HEK293 (cell line): ENCODE measurements at regions not wholly inside any gene's neighbourhood (a gene's known extent, or its start where the extent isn't known, plus 50 kb on each side); places are given as distances from the start of the nearest gene placed in this dataset.
A peak's percentile ranks its signal among the peaks of the same experiment; 100 is the strongest.
"Not testable (repeated sequence)": the region's sequence is repeated elsewhere in the genome, so short reads cannot be mapped to it uniquely, and the experiment has no call there.

ENCODE experiments used
- CTCF ChIA-PET: fragments of 350-600 bp; formaldehyde crosslinking; extraction: SDS; loops from one replicate; lab custom pipeline; 2021; ENCODE audit warnings: antibody characterized with exemption; lab: Yijun Ruan, JAX
- POLR2A ChIA-PET: fragments of 300-600 bp; formaldehyde crosslinking; extraction: SDS; loops from one replicate; lab custom pipeline; 2020; ENCODE audit warnings: antibody characterized with exemption, inconsistent platforms; lab: Yijun Ruan, JAX
- H3K27ac ChIP-seq: fragments of 200-500 bp; sonication (Bioruptor generic); 2 replicates; pipeline ENCODE4 v1.5.1; 2014; ENCODE audit warnings: low read depth, low read length, control low read depth, inconsistent platforms; ENCODE audit errors: extremely low read depth
- H3K36me3 ChIP-seq, 2 experiments: fragments of 200-500 bp in 1 of 2; sonication (Bioruptor generic) in 1 of 2; 1 replicate in 1 of 2; 2 replicates in 1 of 2; pipeline ENCODE4 v1.5.1; 2014 to 2017; ENCODE audit warnings: inconsistent platforms in 2 of 2, low read length in 2 of 2; ENCODE audit not compliant: control insufficient read depth in 2 of 2, insufficient read depth in 1 of 2
- H3K4me1 ChIP-seq: fragments of 200-500 bp; sonication (Bioruptor generic); 2 replicates; pipeline ENCODE4 v1.5.1; 2014; ENCODE audit warnings: mild to moderate bottlenecking, low read length, inconsistent platforms; ENCODE audit not compliant: control insufficient read depth, insufficient read depth
- H3K4me3 ChIP-seq: 2 replicates; pipeline ENCODE4 v1.5.1; 2011; ENCODE audit warnings: low read depth, mild to moderate bottlenecking, control low read depth, low read length, moderate library complexity
- H3K9me3 ChIP-seq: fragments of 200-500 bp; sonication (Bioruptor generic); 2 replicates; pipeline ENCODE4 v1.5.1; 2014; ENCODE audit warnings: low read depth, low read length, inconsistent platforms; ENCODE audit not compliant: control insufficient read depth, insufficient read depth
- FEZF1 ChIP-seq: fragments of 450-650 bp; formaldehyde crosslinking; IDR thresholded peaks from 2 replicates; pipeline ENCODE4 v1.5.1; 2016; ENCODE audit warnings: missing biosample characterization, missing genetic modification characterization
- GFI1B ChIP-seq: fragments of 450-650 bp; formaldehyde crosslinking; IDR thresholded peaks from 2 replicates; pipeline ENCODE4 v1.5.1; 2016; ENCODE audit warnings: missing biosample characterization, missing genetic modification characterization
- HOXA7 ChIP-seq: sonication (generic); formaldehyde crosslinking; IDR thresholded peaks from 2 replicates; pipeline ENCODE4 v1.8.1; 2022; ENCODE audit warnings: missing genetic modification reagents, borderline replicate concordance
- KLF9 ChIP-seq: fragments of 450-650 bp; formaldehyde crosslinking; IDR thresholded peaks from 2 replicates; pipeline ENCODE4 v1.5.1; 2016; ENCODE audit warnings: missing biosample characterization, missing genetic modification characterization, low read depth
- TCF7L2 ChIP-seq: IDR thresholded peaks from 2 replicates; pipeline ENCODE4 v1.6.1; 2011; ENCODE audit warnings: low read depth, mild to moderate bottlenecking, inconsistent platforms, low read length, moderate library complexity, borderline replicate concordance
- TRIM28 ChIP-seq: IDR thresholded peaks from 2 replicates; pipeline ENCODE4 v1.6.1; 2011; ENCODE audit warnings: low read length, control low read depth, borderline replicate concordance
- ZEB2 ChIP-seq: fragments of 450-650 bp; formaldehyde crosslinking; IDR thresholded peaks from 2 replicates; pipeline ENCODE4 v1.5.1; 2016; ENCODE audit warnings: missing biosample characterization, missing genetic modification characterization
- ZFP3 ChIP-seq: fragments of 450-650 bp; formaldehyde crosslinking; IDR thresholded peaks from 2 replicates; pipeline ENCODE4 v1.5.1; 2016; ENCODE audit warnings: low read depth, missing biosample characterization, missing genetic modification characterization
- ZNF112 ChIP-seq: fragments of 450-650 bp; formaldehyde crosslinking; IDR thresholded peaks from 2 replicates; pipeline ENCODE4 v1.5.0; 2017; ENCODE audit warnings: missing biosample characterization, missing genetic modification characterization
- ZNF184 ChIP-seq: fragments of 450-650 bp; IDR thresholded peaks from 2 replicates; pipeline ENCODE4 v1.5.1; 2018; ENCODE audit warnings: missing biosample characterization, mild to moderate bottlenecking, missing genetic modification characterization
- ZNF223 ChIP-seq: fragments of 450-650 bp; formaldehyde crosslinking; IDR thresholded peaks from 2 replicates; pipeline ENCODE4 v1.5.1; 2016; ENCODE audit warnings: missing biosample characterization, missing genetic modification characterization
- ZNF239 ChIP-seq: fragments of 450-650 bp; formaldehyde crosslinking; IDR thresholded peaks from 2 replicates; pipeline ENCODE4 v1.5.1; 2016; ENCODE audit warnings: missing biosample characterization, missing genetic modification characterization
- ZNF366 ChIP-seq: fragments of 450-650 bp; formaldehyde crosslinking; conservative IDR thresholded peaks from 2 replicates; pipeline ENCODE4 v1.5.1; 2016; ENCODE audit warnings: missing biosample characterization, missing genetic modification characterization
- ZNF596 ChIP-seq: fragments of 450-650 bp; IDR thresholded peaks from 2 replicates; pipeline ENCODE4 v1.5.0; 2018; ENCODE audit warnings: missing biosample characterization, mild to moderate bottlenecking, missing genetic modification characterization, moderate library complexity
- ZNF623 ChIP-seq: fragments of 450-650 bp; formaldehyde crosslinking; IDR thresholded peaks from 2 replicates; pipeline ENCODE4 v1.5.1; 2016; ENCODE audit warnings: missing biosample characterization, missing genetic modification characterization
- TF ChIP-seq, protein P1 (sequence below): fragments of 450-650 bp; formaldehyde crosslinking; IDR thresholded peaks from 2 replicates; pipeline ENCODE4 v1.5.1; 2016; ENCODE audit warnings: missing biosample characterization, missing genetic modification characterization
- TF ChIP-seq, protein P2 (sequence below): fragments of 450-650 bp; formaldehyde crosslinking; IDR thresholded peaks from 2 replicates; pipeline ENCODE4 v1.5.1; 2016; ENCODE audit warnings: missing biosample characterization, missing genetic modification characterization
- TF ChIP-seq, protein P3 (sequence below): fragments of 450-650 bp; formaldehyde crosslinking; IDR thresholded peaks from 2 replicates; pipeline ENCODE4 v1.5.1; 2016; ENCODE audit warnings: missing biosample characterization, missing genetic modification characterization

DNA sequence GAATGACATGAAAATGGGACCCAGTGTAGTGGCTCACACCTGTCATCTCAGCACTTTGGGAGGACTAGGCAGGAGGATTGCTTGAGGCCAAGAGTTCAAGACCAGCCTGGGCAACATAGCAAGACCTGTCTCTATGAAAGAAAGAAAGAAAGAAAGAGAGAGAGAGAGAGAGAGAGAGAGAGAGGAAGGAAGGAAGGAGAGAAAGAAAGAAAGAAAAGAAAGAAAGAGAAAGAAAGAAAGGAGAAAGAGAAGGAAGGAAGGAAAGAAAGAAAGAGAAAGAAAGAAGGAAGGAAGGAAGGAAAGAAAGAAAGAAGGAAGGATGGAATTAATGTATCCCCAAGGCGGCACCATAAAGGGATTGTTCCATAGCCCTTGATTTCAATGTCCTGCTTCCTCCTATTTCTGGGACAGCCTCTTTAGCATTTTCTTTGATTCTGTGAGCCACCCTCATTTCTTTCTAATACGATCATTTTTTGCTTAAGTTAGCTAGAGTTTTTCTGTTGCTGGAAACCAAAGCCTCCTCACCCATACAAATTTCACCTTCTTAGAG is 85.4 kb upstream of the CTNNA1 start:
- not testable (repeated sequence) for H3K4me1 ChIP-seq, H3K9me3 ChIP-seq, H3K4me3 ChIP-seq, H3K27ac ChIP-seq, H3K36me3 ChIP-seq
- peak; percentile 57; the same call in 1 of the 2 replicates for TF ChIP-seq ZNF596 (tag by site-specific recombination)
- peak; percentile 94 for TF ChIP-seq ZNF366
- POLR2A ChIA-PET: interaction anchor here (1.1 kb wide), 1 partner anchor 13 kb away, joined by 3 read pairs; no protein-coding TSS in a partner anchor
- CTCF ChIA-PET: interaction anchor here (1.2 kb wide), 1 partner anchor 25 kb away, joined by 3 read pairs; no protein-coding TSS in a partner anchor

DNA sequence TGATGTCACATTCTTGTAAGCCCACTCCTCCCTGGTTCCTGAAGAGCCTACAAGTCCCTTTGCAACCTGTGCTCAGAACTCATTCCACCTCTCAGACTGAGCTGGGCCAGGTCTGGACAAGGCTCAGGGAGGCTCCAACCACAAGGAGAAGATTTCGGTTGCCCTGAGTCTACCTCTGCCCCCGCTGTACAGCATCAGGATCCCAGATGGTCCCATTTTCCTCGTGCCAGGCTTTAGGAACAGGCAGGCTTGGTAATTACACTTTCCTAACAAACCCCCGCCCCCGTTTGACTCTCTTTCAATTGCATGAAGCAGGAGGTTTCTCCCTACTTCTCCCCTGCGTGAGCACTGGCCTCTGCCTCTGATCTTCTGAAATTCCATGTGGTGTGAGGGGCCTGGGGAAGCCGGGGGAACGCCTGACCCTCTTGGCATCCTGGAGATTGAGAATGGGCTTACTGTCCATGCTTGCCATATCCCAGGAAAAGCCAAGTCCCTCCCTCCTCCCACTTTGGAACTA is 86.9 kb upstream of the CTNNA1 start:
- TF ChIP-seq ZNF112 (tag by site-specific recombination): no peak
- TF ChIP-seq KLF9 (tag by site-specific recombination): no peak
- TF ChIP-seq ZNF184 (tag by site-specific recombination): no peak
- TF ChIP-seq, protein P1, sequence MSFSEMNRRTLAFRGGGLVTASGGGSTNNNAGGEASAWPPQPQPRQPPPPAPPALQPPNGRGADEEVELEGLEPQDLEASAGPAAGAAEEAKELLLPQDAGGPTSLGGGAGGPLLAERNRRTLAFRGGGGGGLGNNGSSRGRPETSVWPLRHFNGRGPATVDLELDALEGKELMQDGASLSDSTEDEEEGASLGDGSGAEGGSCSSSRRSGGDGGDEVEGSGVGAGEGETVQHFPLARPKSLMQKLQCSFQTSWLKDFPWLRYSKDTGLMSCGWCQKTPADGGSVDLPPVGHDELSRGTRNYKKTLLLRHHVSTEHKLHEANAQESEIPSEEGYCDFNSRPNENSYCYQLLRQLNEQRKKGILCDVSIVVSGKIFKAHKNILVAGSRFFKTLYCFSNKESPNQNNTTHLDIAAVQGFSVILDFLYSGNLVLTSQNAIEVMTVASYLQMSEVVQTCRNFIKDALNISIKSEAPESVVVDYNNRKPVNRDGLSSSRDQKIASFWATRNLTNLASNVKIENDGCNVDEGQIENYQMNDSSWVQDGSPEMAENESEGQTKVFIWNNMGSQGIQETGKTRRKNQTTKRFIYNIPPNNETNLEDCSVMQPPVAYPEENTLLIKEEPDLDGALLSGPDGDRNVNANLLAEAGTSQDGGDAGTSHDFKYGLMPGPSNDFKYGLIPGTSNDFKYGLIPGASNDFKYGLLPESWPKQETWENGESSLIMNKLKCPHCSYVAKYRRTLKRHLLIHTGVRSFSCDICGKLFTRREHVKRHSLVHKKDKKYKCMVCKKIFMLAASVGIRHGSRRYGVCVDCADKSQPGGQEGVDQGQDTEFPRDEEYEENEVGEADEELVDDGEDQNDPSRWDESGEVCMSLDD: no peak
- no peak for TF ChIP-seq FEZF1 (tag by site-specific recombination)
- TF ChIP-seq, protein P2, sequence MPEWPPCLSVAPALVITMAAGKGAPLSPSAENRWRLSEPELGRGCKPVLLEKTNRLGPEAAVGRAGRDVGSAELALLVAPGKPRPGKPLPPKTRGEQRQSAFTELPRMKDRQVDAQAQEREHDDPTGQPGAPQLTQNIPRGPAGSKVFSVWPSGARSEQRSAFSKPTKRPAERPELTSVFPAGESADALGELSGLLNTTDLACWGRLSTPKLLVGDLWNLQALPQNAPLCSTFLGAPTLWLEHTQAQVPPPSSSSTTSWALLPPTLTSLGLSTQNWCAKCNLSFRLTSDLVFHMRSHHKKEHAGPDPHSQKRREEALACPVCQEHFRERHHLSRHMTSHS (tag by site-specific recombination): no peak
- TF ChIP-seq ZNF223 (tag by site-specific recombination): no peak
- TF ChIP-seq TCF7L2: no peak
- no peak for TF ChIP-seq TRIM28
- no peak for TF ChIP-seq ZNF623
- TF ChIP-seq ZEB2 (tag by site-specific recombination): no peak
- TF ChIP-seq GFI1B (tag by site-specific recombination): no peak
- TF ChIP-seq HOXA7 (CRISPR knock-in tag): no peak
- TF ChIP-seq ZFP3: no peak
- TF ChIP-seq, protein P3, sequence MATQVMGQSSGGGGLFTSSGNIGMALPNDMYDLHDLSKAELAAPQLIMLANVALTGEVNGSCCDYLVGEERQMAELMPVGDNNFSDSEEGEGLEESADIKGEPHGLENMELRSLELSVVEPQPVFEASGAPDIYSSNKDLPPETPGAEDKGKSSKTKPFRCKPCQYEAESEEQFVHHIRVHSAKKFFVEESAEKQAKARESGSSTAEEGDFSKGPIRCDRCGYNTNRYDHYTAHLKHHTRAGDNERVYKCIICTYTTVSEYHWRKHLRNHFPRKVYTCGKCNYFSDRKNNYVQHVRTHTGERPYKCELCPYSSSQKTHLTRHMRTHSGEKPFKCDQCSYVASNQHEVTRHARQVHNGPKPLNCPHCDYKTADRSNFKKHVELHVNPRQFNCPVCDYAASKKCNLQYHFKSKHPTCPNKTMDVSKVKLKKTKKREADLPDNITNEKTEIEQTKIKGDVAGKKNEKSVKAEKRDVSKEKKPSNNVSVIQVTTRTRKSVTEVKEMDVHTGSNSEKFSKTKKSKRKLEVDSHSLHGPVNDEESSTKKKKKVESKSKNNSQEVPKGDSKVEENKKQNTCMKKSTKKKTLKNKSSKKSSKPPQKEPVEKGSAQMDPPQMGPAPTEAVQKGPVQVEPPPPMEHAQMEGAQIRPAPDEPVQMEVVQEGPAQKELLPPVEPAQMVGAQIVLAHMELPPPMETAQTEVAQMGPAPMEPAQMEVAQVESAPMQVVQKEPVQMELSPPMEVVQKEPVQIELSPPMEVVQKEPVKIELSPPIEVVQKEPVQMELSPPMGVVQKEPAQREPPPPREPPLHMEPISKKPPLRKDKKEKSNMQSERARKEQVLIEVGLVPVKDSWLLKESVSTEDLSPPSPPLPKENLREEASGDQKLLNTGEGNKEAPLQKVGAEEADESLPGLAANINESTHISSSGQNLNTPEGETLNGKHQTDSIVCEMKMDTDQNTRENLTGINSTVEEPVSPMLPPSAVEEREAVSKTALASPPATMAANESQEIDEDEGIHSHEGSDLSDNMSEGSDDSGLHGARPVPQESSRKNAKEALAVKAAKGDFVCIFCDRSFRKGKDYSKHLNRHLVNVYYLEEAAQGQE: no peak
- no peak for TF ChIP-seq ZNF239
- Histone ChIP-seq H3K4me1 (no peaks in the 10 kb centered on the region), H3K9me3 (no peaks in the 10 kb centered on the region), H3K36me3 (no peaks in the 10 kb centered on the region), H3K27ac (no peak overlapping the region), H3K4me3 (no peak overlapping the region)
- POLR2A ChIA-PET: no interaction called here
- CTCF ChIA-PET: no interaction called here
